K562 (cell line): ENCODE measurements at regions not wholly inside any gene's neighbourhood (a gene's known extent, or its start where the extent isn't known, plus 50 kb on each side); places are given as distances from the start of the nearest gene placed in this dataset.

ENCODE experiments used
- ATAC-seq: fragments of 200-7000 bp; cut with Tn5 transposase; 3 replicates; pipeline ENCODE4 v1.9.1; 2020; ENCODE audit warnings: moderate library complexity
- BruUV-seq: library from RNA; stranded (reverse); fragments of 400-500 nt; replicated peaks from 2 replicates; lab custom pipeline; 2021; lab: Mats Ljungman, UMichigan
- CTCF ChIA-PET: fragments of 300-600 bp; formaldehyde crosslinking; extraction: SDS; loops from one replicate; lab custom pipeline; 2021; ENCODE audit warnings: low intra/inter-chr PET ratio; lab: Yijun Ruan, JAX
- POLR2A ChIA-PET: fragments of 300-600, 350-650 bp; sonication (Branson Sonifier 250); formaldehyde crosslinking; extraction: SDS; loops from one replicate; lab custom pipeline; 2021; ENCODE audit warnings: antibody characterized with exemption, inconsistent platforms; lab: Yijun Ruan, JAX
- DNase-seq, 4 experiments: peaks; one replicate each; pipeline versions ENCODE4 v3.0.0 to v3.0.0-alpha.2; 2011 to 2018; ENCODE audit warnings: low spot score in 3 of 4, mixed read lengths in 3 of 4; ENCODE audit errors: extremely low read depth in 1 of 4
- FAIRE-seq: peaks from 2 replicates; lab custom pipeline; 2011; peaks lifted over from hg19 to GRCh38; lab: Jason Lieb, UNC
- H2AFZ ChIP-seq: 2 replicates; pipeline ENCODE4 v1.6.0; 2011; ENCODE audit warnings: low read depth, low read length, control low read depth, inconsistent platforms
- H3K27ac ChIP-seq: fragments of 200-600 bp; 3 replicates; pipeline ENCODE4 v1.8.0; 2011; ENCODE audit warnings: low read depth, mild to moderate bottlenecking, control low read depth, inconsistent platforms, low read length, moderate library complexity, mixed read lengths; ENCODE audit errors: extremely low read depth
- H3K27me3 ChIP-seq, 2 experiments: fragments of 300-600 bp in 1 of 2; 2 replicates in 1 of 2; 3 replicates in 1 of 2; pipeline versions ENCODE4 v1.6.0 to v1.8.0; 2011; ENCODE audit warnings: inconsistent platforms in 2 of 2, low read length in 2 of 2, mild to moderate bottlenecking in 1 of 2, mixed read lengths in 1 of 2, moderate library complexity in 1 of 2; ENCODE audit not compliant: control insufficient read depth in 2 of 2, insufficient read depth in 2 of 2
- H3K36me3 ChIP-seq: fragments of 300-600 bp; 3 replicates; pipeline ENCODE4 v1.8.0; 2011; ENCODE audit warnings: mild to moderate bottlenecking, low read length, inconsistent platforms; ENCODE audit not compliant: control insufficient read depth, insufficient read depth
- H3K4me1 ChIP-seq, 2 experiments: fragments of 200-600 bp in 1 of 2; replicated peaks in 1 of 2; 2 replicates in 1 of 2; 3 replicates in 1 of 2; pipeline versions ENCODE4 v1.5.1 to v1.8.0; 2011; ENCODE audit warnings: inconsistent platforms in 2 of 2, low read length in 2 of 2, mild to moderate bottlenecking in 1 of 2, mixed read lengths in 1 of 2, moderate library complexity in 1 of 2; ENCODE audit not compliant: control insufficient read depth in 2 of 2, insufficient read depth in 2 of 2
- H3K4me2 ChIP-seq: 2 replicates; pipeline ENCODE4 v1.6.1; 2011; ENCODE audit warnings: low read length, control low read depth, inconsistent platforms, mixed read lengths; ENCODE audit not compliant: insufficient read depth
- H3K4me3 ChIP-seq: fragments of 200-600 bp; sonication (generic), shearing (Covaris generic); 2 replicates; pipeline ENCODE4 v1.5.1; 2016; ENCODE audit warnings: control low read depth, inconsistent platforms
- H3K79me2 ChIP-seq: fragments of 200-600 bp; 3 replicates; pipeline ENCODE4 v1.8.0; 2011; ENCODE audit warnings: low read length, inconsistent platforms; ENCODE audit not compliant: control insufficient read depth, insufficient read depth
- H3K9ac ChIP-seq, 2 experiments: 2 replicates each; pipeline versions ENCODE4 v1.6.0 to v1.6.1; 2011; ENCODE audit warnings: low read depth in 2 of 2, low read length in 2 of 2, control low read depth in 1 of 2, inconsistent platforms in 1 of 2, mild to moderate bottlenecking in 1 of 2, mixed read lengths in 1 of 2; ENCODE audit not compliant: insufficient read depth in 1 of 2
- H3K9me1 ChIP-seq: one replicate; pipeline ENCODE4 v1.6.0; 2011; ENCODE audit warnings: inconsistent platforms, mild to moderate bottlenecking, low read length, moderate library complexity; ENCODE audit not compliant: control insufficient read depth, insufficient read depth
- H3K9me3 ChIP-seq: replicated peaks from 2 replicates; pipeline ENCODE4 v1.5.1; 2011; ENCODE audit warnings: low read depth, low read length, inconsistent platforms; ENCODE audit not compliant: control insufficient read depth, insufficient read depth
- H4K20me1 ChIP-seq: replicated peaks from 2 replicates; pipeline ENCODE4 v1.6.1; 2011; ENCODE audit warnings: low read length, inconsistent platforms, mixed read lengths; ENCODE audit not compliant: control insufficient read depth, insufficient read depth
- DMBX1 ChIP-seq: fragments of 250-450 bp; sonication (Bioruptor Pico); IDR thresholded peaks from 2 replicates; pipeline ENCODE4 v1.8.0; 2022; ENCODE audit warnings: inconsistent platforms, mild to moderate bottlenecking, moderate library complexity, borderline replicate concordance
- FOSL1 ChIP-seq: fragments of 200-800 bp; sonication (Bioruptor generic); conservative IDR thresholded peaks from 2 replicates; pipeline ENCODE4 v1.6.1; 2016; ENCODE audit warnings: missing genetic modification characterization, missing compliant biosample characterization
- NFE2 ChIP-seq: IDR thresholded peaks from 2 replicates; pipeline ENCODE4 v1.6.1; 2014; ENCODE audit warnings: antibody characterized with exemption, low read depth
- NKRF ChIP-seq: fragments of 450-650 bp; IDR thresholded peaks from 2 replicates; pipeline ENCODE4 v1.6.1; 2016; ENCODE audit warnings: borderline replicate concordance
- PBX2 ChIP-seq, 2 experiments: IDR thresholded peaks in 1 of 2; conservative IDR thresholded peaks in 1 of 2; 2 replicates each; pipeline ENCODE4 v1.6.1; 2016; ENCODE audit warnings: low read depth in 2 of 2, mild to moderate bottlenecking in 1 of 2, missing compliant biosample characterization in 1 of 2, missing genetic modification characterization in 1 of 2, moderate library complexity in 1 of 2
- POLR2H ChIP-seq: IDR thresholded peaks from 2 replicates; pipeline ENCODE4 v1.6.1; 2016; ENCODE audit warnings: missing genetic modification characterization, low read depth, mild to moderate bottlenecking, control low read depth, missing compliant biosample characterization, moderate library complexity
- RFX7 ChIP-seq: fragments of 250-450 bp; sonication (Bioruptor Pico); IDR thresholded peaks from 2 replicates; pipeline ENCODE4 v1.5.1; 2021; ENCODE audit warnings: mild to moderate bottlenecking
- SMAD4 ChIP-seq: fragments of 250-450 bp; sonication (Bioruptor Pico); conservative IDR thresholded peaks from 2 replicates; pipeline ENCODE4 v1.8.0; 2021; ENCODE audit warnings: inconsistent platforms, mild to moderate bottlenecking, moderate library complexity
- TAL1 ChIP-seq: fragments of 450-650 bp; IDR thresholded peaks from 2 replicates; pipeline ENCODE4 v1.6.1; 2016; ENCODE audit warnings: mild to moderate bottlenecking
- ZNF75A ChIP-seq: fragments of 450-650 bp; formaldehyde crosslinking; IDR thresholded peaks from 2 replicates; pipeline ENCODE4 v1.4.0; 2020; ENCODE audit warnings: mild to moderate bottlenecking
- WGBS: fragments of 100-300 bp; shearing (Covaris generic); methylation state at CpG from one replicate; pipeline ENCODE4 v1.1.6; 2016; ENCODE audit warnings: low coverage, mixed read lengths; ENCODE audit not compliant: insufficient coverage; ENCODE audit errors: missing lambda C conversion rate; 5-methylcytosine and 5-hydroxymethylcytosine counted together
- in situ Hi-C: fragments of 300-500 bp; cut with MboI; formaldehyde crosslinking; loops from 4 replicates; pipeline ENCODE4 v1.15.0; 2018; ENCODE audit warnings: inconsistent platforms, mixed read lengths
- intact Hi-C: fragments of 100-400 bp; cut with micrococcal nuclease; formaldehyde crosslinking; loops from 2 replicates; pipeline ENCODE4 v1.14.2; 2022
- TF ChIP-seq, protein P1 (sequence below): sonication (generic); formaldehyde crosslinking; IDR thresholded peaks from 2 replicates; pipeline ENCODE4 v1.5.0; 2020; ENCODE audit warnings: missing genetic modification reagents

- CTCF ChIA-PET = no interaction called here
- POLR2A ChIA-PET = interaction anchor here (1.0 kb wide), 1 partner anchor 60 kb away, joined by 3 read pairs; no protein-coding TSS in a partner anchor
- in situ Hi-C loops (no loop called here), intact Hi-C loops (loop anchor here (10.0 kb wide), 1 partner anchor 61 kb away; no protein-coding TSS in a partner anchor)
- Histone ChIP-seq H3K9me3 (no peaks in the 10 kb centered on the region), H3K4me3 (no peak overlapping the region), H3K79me2 (no peaks in the 10 kb centered on the region), H3K36me3 (no peaks in the 10 kb centered on the region), H3K4me1 (no peaks in the 10 kb centered on the region), H3K27ac (no peak overlapping the region), H4K20me1 (no peaks in the 10 kb centered on the region), H2AFZ (no peak overlapping the region), H3K9me1 (no peaks in the 10 kb centered on the region), H3K27me3 (no peaks in the 10 kb centered on the region), H3K9ac (no peak overlapping the region), H3K4me2 (no peak overlapping the region)
- FAIRE-seq (no peak), DNase-seq (no peak), ATAC-seq (no peak)
- 6% methylated on average over 1 of the region's 1 CpG for whole genome bisulfite sequencing
- no TSS peak for BruUV-seq
- TF ChIP-seq POLR2H (tag) (no peak), FOSL1 (no peak), RFX7 (CRISPR knock-in tag) (no peak), DMBX1 (CRISPR knock-in tag) (no peak), NFE2 (no peak)
Measured at GRCh38 chr18:24605444-24605843, 145.0 kb downstream of the HRH4 start.

GRCh38 chr18:24609254-24609653 is 148.8 kb downstream of the HRH4 start:
- no peak overlapping the region for H3K4me3 ChIP-seq
- in situ Hi-C loops = no loop called here
- H3K27me3 ChIP-seq = no peaks in the 10 kb centered on the region
- no peak overlapping the region for H3K27ac ChIP-seq
- WGBS = under 1% methylated on average over 7 of the region's 7 CpGs
- POLR2A ChIA-PET = no interaction called here
- H3K9me3 ChIP-seq = no peaks in the 10 kb centered on the region
- ATAC-seq = no peak
- H3K36me3 ChIP-seq = no peaks in the 10 kb centered on the region
- intact Hi-C loops = loop anchor here (10.0 kb wide), 1 partner anchor 64 kb away; no protein-coding TSS in a partner anchor
- BruUV-seq = no TSS peak
- FAIRE-seq = no peak
- no peaks in the 10 kb centered on the region for H3K79me2 ChIP-seq
- H3K9me1 ChIP-seq = no peaks in the 10 kb centered on the region
- H3K4me2 ChIP-seq = no peak overlapping the region
- no peak overlapping the region for H3K9ac ChIP-seq
- H3K4me1 ChIP-seq = no peaks in the 10 kb centered on the region
- no peaks in the 10 kb centered on the region for H4K20me1 ChIP-seq
- no peak for DNase-seq
- CTCF ChIA-PET = no interaction called here
- no peak overlapping the region for H2AFZ ChIP-seq
- TF ChIP-seq, protein P1, sequence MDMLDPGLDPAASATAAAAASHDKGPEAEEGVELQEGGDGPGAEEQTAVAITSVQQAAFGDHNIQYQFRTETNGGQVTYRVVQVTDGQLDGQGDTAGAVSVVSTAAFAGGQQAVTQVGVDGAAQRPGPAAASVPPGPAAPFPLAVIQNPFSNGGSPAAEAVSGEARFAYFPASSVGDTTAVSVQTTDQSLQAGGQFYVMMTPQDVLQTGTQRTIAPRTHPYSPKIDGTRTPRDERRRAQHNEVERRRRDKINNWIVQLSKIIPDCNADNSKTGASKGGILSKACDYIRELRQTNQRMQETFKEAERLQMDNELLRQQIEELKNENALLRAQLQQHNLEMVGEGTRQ = no peak
- TF ChIP-seq PBX2 (CRISPR knock-in tag; IDR thresholded peaks at IDR 0.05; ENCODE audit: low read depth) (no peak), PBX2 (tag; conservative IDR thresholded peaks at IDR 0.05; ENCODE audit: low read depth) (no peak), SMAD4 (CRISPR knock-in tag) (no peak), TAL1 (no peak), ZNF75A (no peak), NKRF (no peak)
